Activated CD8-positive, alpha-beta T cell treated with anti-CD3 and anti-CD28 coated beads, Interleukin-2, amount 10 ng/mL, durations not matched to agents 7 days and 5 days (primary cell): ENCODE measurements at regions not wholly inside any gene's neighbourhood (a gene's known extent, or its start where the extent isn't known, plus 50 kb on each side); places are given as distances from the start of the nearest gene placed in this dataset.
"Not testable (repeated sequence)": the region's sequence is repeated elsewhere in the genome, so short reads cannot be mapped to it uniquely, and the experiment has no call there.

Source experiments
- ATAC-seq: fragments of 150-1000 bp; cut with Tn5 transposase; one replicate; pipeline ENCODE4 v1.10.0; 2021; ENCODE audit warnings: moderate library complexity
- CTCF ChIA-PET: fragments of 350-600 bp; sonication (Branson Sonifier 250); formaldehyde crosslinking; loops from one replicate; lab custom pipeline; 2021; ENCODE audit warnings: antibody characterized with exemption; lab: Charles Lee
- POLR2A ChIA-PET: fragments of 350-600 bp; sonication (Branson Sonifier 250); formaldehyde crosslinking; loops from one replicate; lab custom pipeline; 2021; ENCODE audit warnings: antibody characterized with exemption; lab: Charles Lee
- DNase-seq: peaks from one replicate; pipeline ENCODE4 v3.0.0-alpha.2; 2020
- H3K27ac Mint-ChIP-seq: one replicate; pipeline ENCODE4 v1.8.0; 2021; ENCODE audit warnings: mild to moderate bottlenecking, mixed read lengths
- H3K27me3 Mint-ChIP-seq: one replicate; pipeline ENCODE4 v1.8.0; 2021; ENCODE audit warnings: low read depth, mixed read lengths
- H3K36me3 Mint-ChIP-seq: one replicate; pipeline ENCODE4 v1.8.0; 2021; ENCODE audit warnings: low read depth, mixed read lengths
- H3K4me1 Mint-ChIP-seq: one replicate; pipeline ENCODE4 v1.8.0; 2021; ENCODE audit warnings: low read depth, mixed read lengths
- H3K4me3 Mint-ChIP-seq: one replicate; pipeline ENCODE4 v1.8.0; 2021; ENCODE audit warnings: mild to moderate bottlenecking, mixed read lengths
- H3K9me3 Mint-ChIP-seq: one replicate; pipeline ENCODE4 v1.8.0; 2022; ENCODE audit warnings: mixed read lengths; ENCODE audit not compliant: insufficient read depth

- Mint-ChIP-seq H3K4me1 (no peaks in the 10 kb centered on the region), H3K4me3 (no peak overlapping the region), H3K36me3 (no peaks in the 10 kb centered on the region), H3K9me3 (no peaks in the 10 kb centered on the region), H3K27ac (no peak overlapping the region), H3K27me3 (no peaks in the 10 kb centered on the region)
- POLR2A ChIA-PET: no interaction called here
- ATAC-seq (no peak), DNase-seq (no peak)
- CTCF ChIA-PET: no interaction called here
Observed at GRCh38 chr21:15667010-15667409, 62.8 kb upstream of the USP25 start.

GRCh38 chr21:15667819-15668218 is 62.0 kb upstream of the USP25 start:
- DNase-seq: no peak
- H3K27ac Mint-ChIP-seq: no peak overlapping the region
- no peaks in the 10 kb centered on the region for H3K36me3 Mint-ChIP-seq
- ChIA-PET POLR2A (no interaction called here), CTCF (no interaction called here)
- H3K4me1 Mint-ChIP-seq: no peaks in the 10 kb centered on the region
- no peak overlapping the region for H3K4me3 Mint-ChIP-seq
- no peak for ATAC-seq
- no peaks in the 10 kb centered on the region for H3K27me3 Mint-ChIP-seq
- no peaks in the 10 kb centered on the region for H3K9me3 Mint-ChIP-seq

GRCh38 chr21:15669247-15669646 is 60.5 kb upstream of the USP25 start:
- ChIA-PET CTCF (no interaction called here), POLR2A (no interaction called here)
- no peaks in the 10 kb centered on the region for H3K4me1 Mint-ChIP-seq
- no peaks in the 10 kb centered on the region for H3K36me3 Mint-ChIP-seq
- no peaks in the 10 kb centered on the region for H3K9me3 Mint-ChIP-seq
- H3K27ac Mint-ChIP-seq: no peak overlapping the region
- ATAC-seq (no peak), DNase-seq (no peak)
- no peaks in the 10 kb centered on the region for H3K27me3 Mint-ChIP-seq
- H3K4me3 Mint-ChIP-seq: no peak overlapping the region

- POLR2A ChIA-PET: no interaction called here
- no peaks in the 10 kb centered on the region for H3K9me3 Mint-ChIP-seq
- no peaks in the 10 kb centered on the region for H3K4me1 Mint-ChIP-seq
- no peak overlapping the region for H3K4me3 Mint-ChIP-seq
- H3K27ac Mint-ChIP-seq: no peak overlapping the region
- H3K36me3 Mint-ChIP-seq: no peaks in the 10 kb centered on the region
- DNase-seq: no peak
- no peaks in the 10 kb centered on the region for H3K27me3 Mint-ChIP-seq
- no peak for ATAC-seq
- CTCF ChIA-PET: no interaction called here
Observed at GRCh38 chr21:15671188-15671587, 58.6 kb upstream of the USP25 start.

- H3K9me3 Mint-ChIP-seq, H3K27ac Mint-ChIP-seq, POLR2A ChIA-PET, H3K36me3 Mint-ChIP-seq, DNase-seq, H3K4me1 Mint-ChIP-seq, CTCF ChIA-PET, H3K27me3 Mint-ChIP-seq, ATAC-seq, H3K4me3 Mint-ChIP-seq: not testable (repeated sequence)
Observed at GRCh38 chr21:15672578-15672977, 57.2 kb upstream of the USP25 start.

- ChIA-PET CTCF (no interaction called here), POLR2A (no interaction called here)
- DNase-seq (no peak), ATAC-seq (no peak)
- no peaks in the 10 kb centered on the region for H3K9me3 Mint-ChIP-seq
- peaks cover 2% of the 10 kb centered on the region for H3K4me1 Mint-ChIP-seq
- H3K27me3 Mint-ChIP-seq: no peaks in the 10 kb centered on the region
- no peak overlapping the region for H3K27ac Mint-ChIP-seq
- no peak overlapping the region for H3K4me3 Mint-ChIP-seq
- no peaks in the 10 kb centered on the region for H3K36me3 Mint-ChIP-seq
Observed at GRCh38 chr21:15676935-15677334, 52.8 kb upstream of the USP25 start.

GRCh38 chr21:15679630-15680029 is 50.2 kb upstream of the USP25 start:
- ATAC-seq (no peak), DNase-seq (no peak)
- H3K4me3 Mint-ChIP-seq: no peak overlapping the region
- H3K27ac Mint-ChIP-seq: no peak overlapping the region
- ChIA-PET CTCF (no interaction called here), POLR2A (no interaction called here)
- H3K9me3 Mint-ChIP-seq: no peaks in the 10 kb centered on the region
- H3K36me3 Mint-ChIP-seq: no peaks in the 10 kb centered on the region
- H3K27me3 Mint-ChIP-seq: no peaks in the 10 kb centered on the region
- peaks cover 13% of the 10 kb centered on the region for H3K4me1 Mint-ChIP-seq
